Pancreas (tissue), 10 donors: ENCODE measurements at regions not wholly inside any gene's neighbourhood (a gene's known extent, or its start where the extent isn't known, plus 50 kb on each side); places are given as distances from the start of the nearest gene placed in this dataset.

ENCODE experiments used
- ATAC-seq, 4 donors: fragments of 200-7000 bp; cut with Tn5 transposase; one replicate each; pipeline versions ENCODE4 v1.8.0 to v1.9.1; 2020; ENCODE audit warnings: mild to moderate bottlenecking in 4 of 4, moderate library complexity in 4 of 4
- DNase-seq, 6 donors: peaks; one replicate each; pipeline ENCODE4 v3.0.0-alpha.2; 2020
- FAIRE-seq: peaks from 2 replicates; lab custom pipeline; 2012; peaks lifted over from hg19 to GRCh38; lab: Jason Lieb, UNC
- H3K27ac ChIP-seq, 4 donors: fragments of 200-600 bp; sonication (generic); 1 replicate in 3 of 4; 2 replicates in 1 of 4; pipeline versions ENCODE4 v1.5.0 to v1.8.0; 2020
- H3K27me3 ChIP-seq, 4 donors: fragments of 200-600 bp; one replicate each; pipeline ENCODE4 v1.8.0; 2021
- H3K36me3 ChIP-seq, 3 donors: fragments of 200-600 bp; sonication (generic) in 1 of 3; one replicate each; pipeline versions ENCODE4 v1.5.0 to v1.8.0; 2020 to 2021
- H3K4me1 ChIP-seq, 3 donors: fragments of 200-600 bp; one replicate each; pipeline ENCODE4 v1.8.0; 2021
- H3K4me3 ChIP-seq, 4 donors: fragments of 200-600 bp; sonication (generic) in 2 of 4; one replicate each; pipeline versions ENCODE4 v1.5.0 to v1.8.0; 2020 to 2021
- H3K9me3 ChIP-seq, 4 donors: fragments of 200-600 bp; one replicate each; pipeline ENCODE4 v1.8.0; 2021
- CTCF ChIP-seq, 4 donors: fragments of 200-600 bp; sonication (generic) in 3 of 4; IDR thresholded peaks; one replicate each; pipeline versions ENCODE4 v1.5.0 to v1.8.0; 2021; ENCODE audit warnings: antibody characterized with exemption in 4 of 4
- WGBS, 2 donors: extraction: QIAGEN DNeasy Blood & Tissue Kit; methylation state at CpG; one replicate each; pipeline ENCODE4 v1.1.7; 2013; 5-methylcytosine and 5-hydroxymethylcytosine counted together
- intact Hi-C, 3 donors: fragments of 100-400 bp; cut with DNase I; formaldehyde crosslinking; loops; one replicate each; pipeline versions ENCODE4 v1.11.1 to v1.14.2; 2022
- donor health status: healthy with polysubstance abuse.
- donor health status: DM: no; HTN: no; CAD: no; lungs with moderate emphysema.
- donor health status: DM: no; HTN: no; CAD: no.
- donor health status: control.
- donor health status: control.
- donor health status: Bipolar disorder and iron deficiency.
- donor health status: DM: yes; HTN: yes; CAD: no.
- donor health status: DM: no; HTN: no; CAD: no.
- donor health status: DM: no; HTN: no; CAD: no.
- donor health status: DM: yes; HTN: yes; CAD: no.

GRCh38 chrX:40474645-40475044 is 106.1 kb upstream of the ATP6AP2 start:
- peaks cover 0 to 6% (median 0%) of the 10 kb centered on the region in 4 donors for H3K27me3 ChIP-seq
- 44 to 49% methylated on average over 9 of the region's 9 CpGs for WGBS, 2 donors
- H3K36me3 ChIP-seq = no peaks in the 10 kb centered on the region
- intact Hi-C loops = no loop called here
- H3K27ac ChIP-seq = peak overlapping the region in 2 of 4 donors; percentile 0 to 57
- DNase-seq = no peak
- FAIRE-seq = no peak
- H3K4me1 ChIP-seq = no peaks in the 10 kb centered on the region
- ATAC-seq = peak in 1 of 4 donors; percentile 3
- no peak for TF ChIP-seq CTCF (IDR thresholded peaks at IDR 0.05)
- H3K9me3 ChIP-seq = no peaks in the 10 kb centered on the region
- no peak overlapping the region for H3K4me3 ChIP-seq

- WGBS, 2 donors = 19 to 42% methylated on average over 14 of the region's 14 CpGs
- peak in 4 of 6 donors; percentile 26 to 62 (median 42) for DNase-seq
- peak; percentile 40 to 67 (median 42) for ATAC-seq
Observed at GRCh38 chrX:40474205-40474626, 106.6 kb upstream of the ATP6AP2 start.

GRCh38 chrX:40473460-40474204 is 107.1 kb upstream of the ATP6AP2 start:
- no peak for FAIRE-seq
- peaks cover 0 to 6% (median 0%) of the 10 kb centered on the region in 4 donors for H3K27me3 ChIP-seq
- no peaks in the 10 kb centered on the region for H3K36me3 ChIP-seq
- DNase-seq = no peak
- no peaks in the 10 kb centered on the region for H3K4me1 ChIP-seq
- intact Hi-C loops = no loop called here
- H3K9me3 ChIP-seq = no peaks in the 10 kb centered on the region
- 80% methylated on average over 8 of the region's 8 CpGs for WGBS, 2 donors
- no peak for TF ChIP-seq CTCF (IDR thresholded peaks at IDR 0.05)
- ATAC-seq = no peak
- H3K27ac ChIP-seq = peak overlapping the region in 2 of 4 donors; percentile 0 to 57
- no peak overlapping the region for H3K4me3 ChIP-seq

More at GRCh38 chrX:40474205-40474626, 106.6 kb upstream of the ATP6AP2 start:
- intact Hi-C loops = no loop called here
- H3K4me3 ChIP-seq = no peak overlapping the region
- H3K36me3 ChIP-seq = no peaks in the 10 kb centered on the region
- TF ChIP-seq CTCF (IDR thresholded peaks at IDR 0.05) = no peak
- H3K27me3 ChIP-seq = peaks cover 0 to 6% (median 0%) of the 10 kb centered on the region in 4 donors
- H3K4me1 ChIP-seq = no peaks in the 10 kb centered on the region
- no peaks in the 10 kb centered on the region for H3K9me3 ChIP-seq
- H3K27ac ChIP-seq = peak overlapping the region in 2 of 4 donors; percentile 0 to 57
- FAIRE-seq = no peak

GRCh38 chrX:40471965-40472648 is 108.7 kb upstream of the ATP6AP2 start:
- Histone ChIP-seq H3K4me1 (no peaks in the 10 kb centered on the region), H3K4me3 (peak overlapping the region in 1 of 4 donors; percentile 17), H3K9me3 (no peaks in the 10 kb centered on the region), H3K27me3 (peaks cover 0 to 6% (median 0%) of the 10 kb centered on the region in 4 donors), H3K36me3 (no peaks in the 10 kb centered on the region), H3K27ac (peak overlapping the region in 2 of 4 donors; percentile 22 to 34)
- peak; percentile 38 to 59 (median 46) for DNase-seq
- 6 to 31% methylated on average over 16 of the region's 16 CpGs for WGBS, 2 donors
- intact Hi-C loops = no loop called here
- ATAC-seq = peak; percentile 66 to 75 (median 70)
- no peak for FAIRE-seq
- no peak for TF ChIP-seq CTCF (IDR thresholded peaks at IDR 0.05)
